Right lobe of liver (tissue), 6 donors: ENCODE measurements at regions not wholly inside any gene's neighbourhood (a gene's known extent, or its start where the extent isn't known, plus 50 kb on each side); places are given as distances from the start of the nearest gene placed in this dataset.

Experiments used
- ATAC-seq, 4 donors: fragments of 200-7000 bp; cut with Tn5 transposase; one replicate each; pipeline ENCODE4 v1.9.1; 2020; ENCODE audit warnings: mild to moderate bottlenecking in 4 of 4, moderate library complexity in 4 of 4
- DNase-seq, 3 donors: peaks; one replicate each; pipeline ENCODE4 v3.0.0-alpha.2; 2020
- H3K27ac ChIP-seq, 3 donors: fragments of 200-600 bp; one replicate each; pipeline ENCODE4 v1.8.0; 2022
- H3K27me3 ChIP-seq, 2 donors: fragments of 200-600 bp; one replicate each; pipeline ENCODE4 v1.8.0; 2022
- H3K36me3 ChIP-seq, 4 donors: fragments of 200-600 bp; sonication (generic) in 1 of 4; one replicate each; pipeline versions ENCODE4 v1.5.1 to v1.8.0; 2017 to 2022; ENCODE audit warnings: control low read depth in 1 of 4
- H3K4me1 ChIP-seq, 4 donors: fragments of 200-600 bp; sonication (generic) in 1 of 4; one replicate each; pipeline versions ENCODE4 v1.5.1 to v1.8.0; 2017 to 2022; ENCODE audit warnings: control low read depth in 1 of 4
- H3K4me3 ChIP-seq, 3 donors: fragments of 200-600 bp; one replicate each; pipeline ENCODE4 v1.8.0; 2022
- H3K9me3 ChIP-seq, 4 donors: fragments of 200-600 bp; sonication (generic) in 1 of 4; one replicate each; pipeline versions ENCODE4 v1.5.1 to v1.8.0; 2017 to 2022; ENCODE audit warnings: control low read depth in 1 of 4
- CTCF ChIP-seq, 4 donors: fragments of 200-600 bp in 3 of 4; fragments of 450-650 bp in 1 of 4; IDR thresholded peaks; one replicate each; pipeline versions ENCODE4 v1.5.1 to v1.8.0; 2016 to 2022; ENCODE audit warnings: antibody characterized with exemption in 4 of 4, mild to moderate bottlenecking in 2 of 4
- POLR2A ChIP-seq: fragments of 450-650 bp; IDR thresholded peaks from one replicate; pipeline ENCODE4 v1.6.1; 2017; ENCODE audit warnings: antibody characterized with exemption, mild to moderate bottlenecking
- WGBS: methylation state at CpG from one replicate; pipeline ENCODE4 v1.1.6; 2018; ENCODE audit warnings: low coverage, low lambda C conversion rate; ENCODE audit not compliant: insufficient coverage; ENCODE audit errors: missing lambda C conversion rate; 5-methylcytosine and 5-hydroxymethylcytosine counted together
- intact Hi-C, 2 donors: fragments of 100-400 bp; cut with DNase I; formaldehyde crosslinking; loops; one replicate each; pipeline versions ENCODE4 v1.11.2 to v1.14.1; 2022
- donor health status: DM: no; HTN: yes; CAD: no.
- donor health status: DM: no; HTN: no; CAD: no.
- donor health status: DM: no; HTN: no; CAD: no.
- donor health status: DM: no; HTN: yes; CAD: no.
- donor health status: DM: no; HTN: yes; CAD: no.

- WGBS: 62% methylated on average over 2 of the region's 2 CpGs
- H3K27ac ChIP-seq: no peak overlapping the region
- DNase-seq: no peak
- no peaks in the 10 kb centered on the region for H3K9me3 ChIP-seq
- H3K4me1 ChIP-seq: no peaks in the 10 kb centered on the region
- intact Hi-C loops: no loop called here
- TF ChIP-seq CTCF (IDR thresholded peaks at IDR 0.05): no peak
- no peak for TF ChIP-seq POLR2A
- no peak for ATAC-seq
- no peak overlapping the region for H3K4me3 ChIP-seq
- H3K36me3 ChIP-seq: no peaks in the 10 kb centered on the region
- no peaks in the 10 kb centered on the region for H3K27me3 ChIP-seq
These were observed 115.2 kb upstream of the PCGF5 start for GRCh38 chr10:91105269-91105668.

- intact Hi-C loops: no loop called here
- Histone ChIP-seq H3K27me3 (no peaks in the 10 kb centered on the region), H3K4me1 (no peaks in the 10 kb centered on the region), H3K9me3 (no peaks in the 10 kb centered on the region), H3K27ac (no peak overlapping the region), H3K4me3 (no peak overlapping the region), H3K36me3 (no peaks in the 10 kb centered on the region)
- ATAC-seq (no peak), DNase-seq (no peak)
- TF ChIP-seq CTCF (IDR thresholded peaks at IDR 0.05) (no peak), POLR2A (no peak)
These were observed 111.6 kb upstream of the PCGF5 start for GRCh38 chr10:91108820-91109219.

GRCh38 chr10:91111060-91111459 is 109.4 kb upstream of the PCGF5 start:
- H3K4me1 ChIP-seq: no peaks in the 10 kb centered on the region
- no peaks in the 10 kb centered on the region for H3K27me3 ChIP-seq
- ATAC-seq: no peak
- H3K9me3 ChIP-seq: no peaks in the 10 kb centered on the region
- no peak for DNase-seq
- H3K4me3 ChIP-seq: no peak overlapping the region
- 88% methylated on average over 3 of the region's 3 CpGs for WGBS
- no peaks in the 10 kb centered on the region for H3K36me3 ChIP-seq
- TF ChIP-seq CTCF (IDR thresholded peaks at IDR 0.05) (no peak), POLR2A (no peak)
- intact Hi-C loops: no loop called here
- no peak overlapping the region for H3K27ac ChIP-seq

- intact Hi-C loops: no loop called here
- no peak for ATAC-seq
- WGBS: 78% methylated on average over 3 of the region's 9 CpGs
- Histone ChIP-seq H3K27me3 (no peaks in the 10 kb centered on the region), H3K4me1 (no peaks in the 10 kb centered on the region), H3K36me3 (no peaks in the 10 kb centered on the region), H3K9me3 (no peaks in the 10 kb centered on the region), H3K4me3 (no peak overlapping the region), H3K27ac (no peak overlapping the region)
- no peak for TF ChIP-seq CTCF (IDR thresholded peaks at IDR 0.05)
- no peak for TF ChIP-seq POLR2A
- DNase-seq: no peak
These were observed 104.7 kb upstream of the PCGF5 start for GRCh38 chr10:91115618-91116390.

- Histone ChIP-seq H3K27ac (no peak overlapping the region), H3K27me3 (no peaks in the 10 kb centered on the region), H3K36me3 (no peaks in the 10 kb centered on the region), H3K9me3 (no peaks in the 10 kb centered on the region), H3K4me3 (no peak overlapping the region), H3K4me1 (no peaks in the 10 kb centered on the region)
- ATAC-seq: no peak
- DNase-seq: no peak
- intact Hi-C loops: no loop called here
- TF ChIP-seq POLR2A (no peak), CTCF (IDR thresholded peaks at IDR 0.05) (no peak)
- WGBS: 71% methylated on average over 2 of the region's 2 CpGs
These were observed 103.0 kb upstream of the PCGF5 start for GRCh38 chr10:91117505-91117904.
